ENCODE measurements at regions not wholly inside any gene's neighbourhood (a gene's known extent, or its start where the extent isn't known, plus 50 kb on each side); places are given as distances from the start of the nearest gene placed in this dataset.

GRCh38 chr3:105972069-105972468, 103.3 kb upstream of the CBLB start:
- TF ChIP-seq, protein P1, sequence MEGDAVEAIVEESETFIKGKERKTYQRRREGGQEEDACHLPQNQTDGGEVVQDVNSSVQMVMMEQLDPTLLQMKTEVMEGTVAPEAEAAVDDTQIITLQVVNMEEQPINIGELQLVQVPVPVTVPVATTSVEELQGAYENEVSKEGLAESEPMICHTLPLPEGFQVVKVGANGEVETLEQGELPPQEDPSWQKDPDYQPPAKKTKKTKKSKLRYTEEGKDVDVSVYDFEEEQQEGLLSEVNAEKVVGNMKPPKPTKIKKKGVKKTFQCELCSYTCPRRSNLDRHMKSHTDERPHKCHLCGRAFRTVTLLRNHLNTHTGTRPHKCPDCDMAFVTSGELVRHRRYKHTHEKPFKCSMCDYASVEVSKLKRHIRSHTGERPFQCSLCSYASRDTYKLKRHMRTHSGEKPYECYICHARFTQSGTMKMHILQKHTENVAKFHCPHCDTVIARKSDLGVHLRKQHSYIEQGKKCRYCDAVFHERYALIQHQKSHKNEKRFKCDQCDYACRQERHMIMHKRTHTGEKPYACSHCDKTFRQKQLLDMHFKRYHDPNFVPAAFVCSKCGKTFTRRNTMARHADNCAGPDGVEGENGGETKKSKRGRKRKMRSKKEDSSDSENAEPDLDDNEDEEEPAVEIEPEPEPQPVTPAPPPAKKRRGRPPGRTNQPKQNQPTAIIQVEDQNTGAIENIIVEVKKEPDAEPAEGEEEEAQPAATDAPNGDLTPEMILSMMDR (IDR thresholded peaks at IDR 0.05; ENCODE audit: borderline replicate concordance, extremely low read depth, low read length, poor library complexity, severe bottlenecking), result no peak
- no peak for TF ChIP-seq EZH2 (IDR thresholded peaks at IDR 0.05; ENCODE audit: borderline replicate concordance, low read depth, low read length, severe bottlenecking)
